NT2/D1 (cell line): ENCODE measurements at regions not wholly inside any gene's neighbourhood (a gene's known extent, or its start where the extent isn't known, plus 50 kb on each side); places are given as distances from the start of the nearest gene placed in this dataset.

Experiments used
- SUZ12 ChIP-seq: IDR thresholded peaks from 2 replicates; pipeline ENCODE4 v1.6.1; 2011; ENCODE audit not compliant: insufficient read length, insufficient read depth; ENCODE audit errors: extremely low read depth
- YY1 ChIP-seq: IDR thresholded peaks from 2 replicates; pipeline ENCODE4 v1.6.1; 2011; ENCODE audit not compliant: insufficient read length, insufficient read depth
- ZNF274 ChIP-seq: IDR thresholded peaks from 2 replicates; pipeline ENCODE4 v1.6.1; 2011; ENCODE audit warnings: mild to moderate bottlenecking, low read depth, low read length

- TF ChIP-seq SUZ12 (no peak), YY1 (no peak), ZNF274 (no peak)
Measured at GRCh38 chr1:47576758-47577115, 138.9 kb downstream of the FOXD2 start.
